ENCODE measurements at regions not wholly inside any gene's neighbourhood (a gene's known extent, or its start where the extent isn't known, plus 50 kb on each side); places are given as distances from the start of the nearest gene placed in this dataset.
"Not testable (repeated sequence)": the region's sequence is repeated elsewhere in the genome, so short reads cannot be mapped to it uniquely, and the experiment has no call there.

DNA sequence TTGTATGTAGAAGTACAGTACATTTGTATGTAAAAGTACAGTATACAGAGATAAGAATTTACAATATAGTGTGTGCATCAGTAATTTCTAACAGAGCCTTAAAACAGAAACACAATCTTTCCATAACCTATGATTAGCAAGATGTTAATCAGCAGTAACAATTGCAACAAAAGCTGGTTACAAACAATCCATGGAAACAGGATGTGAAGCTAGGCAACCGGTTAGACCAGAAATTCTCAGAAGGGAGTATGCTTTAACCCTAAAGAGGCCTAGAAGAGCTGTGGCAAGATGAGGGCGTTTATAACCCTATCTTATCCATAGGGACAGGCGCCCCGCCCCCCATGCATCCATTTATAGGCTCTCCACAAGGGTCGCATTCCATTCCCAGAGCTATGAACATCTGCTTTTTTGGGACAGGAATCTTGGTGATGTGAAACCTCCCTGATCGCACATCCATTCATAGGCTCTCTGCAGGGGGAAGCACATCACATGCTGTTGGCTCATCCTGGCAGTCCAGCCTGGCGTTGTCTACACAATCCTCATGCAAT lies 180.3 kb downstream of the PDGFRA start:
- DNase-seq, result not testable (repeated sequence)

- DNase-seq, result no peak
Observed at GRCh38 chr4:54414545-54414944, 185.5 kb downstream of the PDGFRA start.

DNA sequence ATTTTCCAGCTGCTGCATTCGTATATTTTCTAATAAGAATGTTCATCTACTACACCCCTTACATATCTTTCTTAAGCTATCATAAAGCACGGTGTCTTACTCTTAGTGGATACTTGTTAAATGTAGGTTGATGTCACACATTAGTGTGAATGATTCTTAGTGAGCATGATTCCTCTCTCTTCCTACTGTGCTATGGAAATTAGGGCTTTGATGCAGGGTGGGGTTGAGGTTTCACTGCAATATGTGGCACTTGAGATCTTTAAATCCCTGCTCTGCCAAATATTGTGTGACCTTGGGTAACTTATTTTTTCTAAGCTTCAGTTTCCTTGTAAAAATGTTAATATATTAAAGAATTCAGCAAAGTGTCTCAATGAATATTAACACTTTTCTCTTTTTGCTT lies 188.4 kb downstream of the PDGFRA start:
- no peak for DNase-seq

- DNase-seq, result no peak
Observed at GRCh38 chr4:54418468-54418867, 189.4 kb downstream of the PDGFRA start.

GRCh38 chr4:54423066-54423465 lies 194.0 kb downstream of the PDGFRA start:
- DNase-seq, result no peak

DNA sequence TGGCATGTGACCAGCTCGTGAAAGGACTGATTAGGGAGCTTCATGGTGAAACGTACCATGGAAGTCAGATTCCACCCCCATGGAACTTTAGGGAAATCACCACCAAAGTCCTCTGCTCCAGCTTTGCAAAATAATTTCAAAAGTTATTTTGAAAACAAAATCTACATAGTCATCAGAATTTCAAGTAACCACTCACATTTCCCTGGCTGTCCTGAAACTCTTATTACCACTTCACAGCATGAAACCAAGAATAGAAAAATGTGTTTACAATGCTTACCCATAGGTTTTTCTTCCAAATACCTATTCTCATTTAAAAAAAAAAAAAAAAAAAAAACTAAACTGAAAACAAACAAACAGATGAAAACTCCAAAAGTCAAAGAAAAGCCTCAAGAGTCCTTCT lies 198.7 kb downstream of the PDGFRA start:
- no peak for DNase-seq

DNA sequence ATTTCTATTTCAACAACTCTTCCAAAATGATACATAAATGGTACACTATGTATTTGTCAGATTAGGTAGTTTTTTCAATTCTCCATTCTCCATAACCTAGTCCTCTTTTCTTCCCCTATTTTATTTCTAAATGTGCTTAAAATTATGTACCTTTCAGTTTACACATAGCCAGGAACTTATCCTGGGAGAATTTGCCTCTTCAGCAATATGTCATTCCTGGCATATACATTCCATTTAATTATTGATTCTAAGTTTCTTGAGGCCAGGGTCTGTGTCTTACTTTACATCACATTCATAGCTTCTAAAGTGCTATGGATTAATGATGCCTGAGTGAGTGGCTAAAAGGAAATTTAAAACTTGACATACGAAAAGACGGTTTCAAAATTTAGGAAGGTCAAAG lies 199.8 kb downstream of the PDGFRA start:
- no peak for DNase-seq

GRCh38 chr4:54433686-54434085 lies 204.6 kb downstream of the PDGFRA start:
- DNase-seq, result no peak

- DNase-seq, result peak; percentile 33
Observed at GRCh38 chr4:54439831-54440243, 210.7 kb downstream of the PDGFRA start.

DNA sequence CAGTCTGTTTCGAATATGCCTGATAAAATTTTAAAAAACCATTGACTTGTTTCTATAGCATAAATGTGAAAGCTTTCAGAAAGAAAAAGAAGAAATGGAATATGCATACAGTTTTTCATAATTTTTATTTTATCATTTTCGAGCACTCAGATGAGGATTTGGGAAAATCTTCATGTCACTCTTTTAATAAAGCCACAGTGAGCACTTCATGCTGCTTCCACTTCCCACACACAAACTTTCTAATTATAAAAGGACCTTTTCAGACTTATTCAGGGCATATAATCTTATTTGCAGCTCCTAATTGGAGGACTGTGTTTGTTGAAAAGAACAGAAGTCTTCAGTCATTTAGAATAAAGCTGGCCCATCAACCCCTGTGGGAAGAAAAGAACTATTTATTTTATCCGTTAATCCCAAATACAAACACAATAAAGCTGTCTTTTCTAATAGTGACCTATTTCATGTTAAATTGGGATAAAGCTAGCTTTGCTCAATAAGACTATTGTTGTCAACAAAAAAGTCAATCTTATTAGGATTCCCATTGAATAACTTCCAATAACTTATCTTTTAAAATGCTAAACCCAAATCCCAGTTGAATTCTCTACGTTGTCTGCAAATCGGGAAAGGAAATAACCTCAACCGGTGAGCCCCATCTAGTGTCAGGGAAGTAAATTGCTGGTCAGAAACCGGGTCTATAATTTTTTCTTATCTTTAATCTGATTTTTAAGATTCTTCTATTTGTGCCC lies 211.5 kb downstream of the PDGFRA start:
- DNase-seq, result no peak

DNA sequence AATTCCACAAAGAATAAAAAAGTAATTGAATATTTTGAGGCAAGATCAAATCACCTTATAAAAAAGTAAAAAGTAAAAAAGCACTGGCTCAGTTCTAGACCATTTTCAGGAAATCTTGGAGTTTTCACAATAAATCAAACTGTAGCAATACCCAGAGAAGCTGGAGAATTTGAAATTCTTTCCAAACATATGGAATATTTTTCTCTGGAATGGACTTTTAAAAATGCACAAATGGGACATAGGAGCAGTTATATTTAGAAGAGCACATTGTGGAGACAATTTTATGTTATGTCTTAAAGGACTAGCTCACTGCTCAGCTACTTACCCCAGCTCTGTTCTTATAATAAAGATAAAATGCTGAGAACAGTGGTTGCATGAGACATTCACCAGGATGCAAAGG lies 211.9 kb upstream of the KIT start:
- DNase-seq, result no peak

GRCh38 chr4:54446581-54446980 lies 211.2 kb upstream of the KIT start:
- DNase-seq, result no peak

GRCh38 chr4:54447304-54447703 lies 210.5 kb upstream of the KIT start:
- no peak for DNase-seq

DNA sequence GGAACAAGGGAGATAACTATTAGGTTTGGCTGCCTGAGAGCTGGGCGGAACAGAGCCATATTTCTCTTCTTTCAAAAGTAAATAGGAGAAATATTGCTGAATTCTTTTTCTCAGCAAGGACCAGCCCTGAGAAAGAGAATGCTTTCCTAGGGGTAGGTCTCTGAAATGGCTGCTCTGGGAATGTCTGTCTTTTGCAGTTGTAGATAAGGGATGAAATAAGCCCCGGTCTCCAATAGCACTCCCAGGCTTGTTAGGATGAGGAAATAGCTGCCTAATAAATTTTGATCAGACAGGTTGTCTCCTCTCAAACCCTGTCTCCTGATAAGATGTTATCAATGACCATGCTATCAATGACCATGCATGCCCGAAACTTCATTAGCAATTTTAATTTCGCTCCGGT lies 207.8 kb upstream of the KIT start:
- DNase-seq, result no peak

DNA sequence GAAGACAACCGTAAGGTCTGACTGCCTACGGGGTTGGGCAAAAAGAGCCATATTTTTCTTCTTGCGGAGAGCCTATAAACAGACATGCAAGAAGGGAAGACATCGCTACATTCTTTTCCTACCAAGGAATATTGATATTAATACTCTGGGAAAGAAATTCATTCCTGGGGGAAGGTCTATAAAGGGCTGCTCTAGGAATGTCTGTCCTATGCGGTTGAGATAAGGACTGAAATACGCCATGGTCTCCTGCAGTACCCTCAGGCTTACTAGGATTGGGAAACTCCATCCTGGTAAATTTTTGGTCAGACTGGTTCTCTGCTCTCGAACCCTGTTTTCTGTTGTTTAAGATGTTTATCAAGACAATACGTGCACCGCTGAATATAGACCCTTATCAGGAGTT lies 190.8 kb upstream of the KIT start:
- DNase-seq, result not testable (repeated sequence)

GRCh38 chr4:54473077-54473545 lies 184.6 kb upstream of the KIT start:
- no peak for DNase-seq

GRCh38 chr4:54473798-54474197 lies 184.0 kb upstream of the KIT start:
- DNase-seq, result no peak

DNA sequence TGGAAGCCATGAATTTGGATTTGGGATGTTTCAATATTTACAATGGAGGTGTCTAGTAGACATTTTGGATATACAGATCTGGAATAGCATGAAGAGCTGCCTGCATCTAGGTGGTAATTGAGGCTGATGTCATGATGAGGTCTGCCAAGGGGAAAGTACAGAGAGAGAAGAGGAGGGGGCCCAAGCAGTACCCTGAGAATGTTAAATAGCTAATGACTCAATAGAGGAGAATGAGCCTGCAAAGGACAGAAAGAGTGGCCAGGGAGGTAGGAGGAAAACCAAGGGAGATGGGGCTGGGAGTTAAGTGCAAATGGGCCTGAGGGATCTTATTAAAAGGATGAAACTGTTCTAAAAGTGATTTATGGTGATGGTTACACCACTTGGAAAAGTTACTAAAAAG lies 182.2 kb upstream of the KIT start:
- no peak for DNase-seq

DNA sequence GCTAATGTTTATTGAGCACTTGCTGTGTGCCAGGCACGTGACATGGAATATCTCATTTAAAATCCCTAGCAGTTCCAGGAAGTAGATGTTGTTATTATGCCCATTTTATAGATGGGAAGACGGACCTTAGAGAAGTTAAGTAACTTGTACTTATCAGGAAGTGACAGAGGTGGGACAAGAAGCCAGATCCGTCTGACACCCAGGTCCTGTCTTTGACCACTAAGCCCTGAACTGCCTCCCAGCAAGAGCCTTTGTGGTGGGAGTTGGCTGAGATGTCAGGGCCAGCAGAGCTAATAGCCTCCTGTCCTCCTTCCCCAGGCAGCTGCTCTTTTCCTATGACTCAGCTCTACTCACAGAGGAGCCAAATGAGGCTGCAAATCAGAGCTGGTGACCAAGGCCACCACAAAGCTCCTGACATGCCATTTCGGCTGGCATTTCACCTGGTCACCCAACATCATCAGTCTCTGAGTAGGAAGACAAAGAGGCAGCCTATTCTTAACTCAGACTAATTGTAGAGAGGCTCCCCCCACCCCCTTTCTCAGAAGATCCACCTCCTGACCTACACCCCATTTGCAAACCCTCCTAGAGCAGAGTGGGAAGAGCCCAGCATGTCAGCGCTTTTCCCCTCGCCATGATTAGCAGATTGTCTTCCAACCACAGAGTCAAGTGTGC lies 175.1 kb upstream of the KIT start:
- DNase-seq, result no peak

GRCh38 chr4:54484383-54484782 lies 173.4 kb upstream of the KIT start:
- no peak for DNase-seq

DNA sequence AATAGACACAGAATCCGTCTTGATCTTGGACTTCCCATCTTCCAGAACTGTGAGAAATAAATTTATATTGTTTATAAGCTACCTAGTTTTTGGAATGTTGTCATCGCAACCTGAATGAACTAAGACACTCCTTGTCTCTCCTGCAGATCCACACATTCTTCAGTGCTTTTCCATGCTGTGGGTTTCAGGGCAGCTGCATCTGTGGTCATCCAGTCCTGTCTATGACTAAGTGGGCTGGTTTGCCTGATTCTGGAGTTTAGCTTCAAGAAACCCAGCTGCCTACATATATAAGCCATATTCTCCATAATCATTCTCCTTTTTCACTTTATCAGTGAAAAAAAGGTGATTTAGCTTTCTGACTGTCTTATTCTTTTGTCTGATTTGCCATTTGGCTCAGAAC lies 170.3 kb upstream of the KIT start:
- no peak for DNase-seq

DNA sequence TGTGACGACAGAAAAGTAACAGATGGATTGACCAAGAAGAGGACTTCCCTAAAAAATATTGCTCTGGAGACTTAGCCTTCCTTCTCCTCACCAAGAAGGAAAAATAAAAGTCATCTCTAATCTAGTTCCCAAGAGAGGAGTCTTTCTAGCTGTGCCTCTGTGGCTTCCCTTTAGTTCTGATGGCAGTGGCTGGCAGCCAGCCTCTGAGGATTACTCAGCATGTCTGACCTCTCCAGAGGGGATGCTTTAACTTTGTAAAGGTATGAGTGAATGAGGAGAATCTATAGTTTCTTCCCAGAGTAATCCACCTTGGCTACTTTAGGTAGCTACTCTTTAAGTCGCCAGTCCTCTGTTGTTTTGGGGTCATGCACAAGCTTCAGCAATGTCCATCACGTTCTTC lies 163.9 kb upstream of the KIT start:
- no peak for DNase-seq

DNA sequence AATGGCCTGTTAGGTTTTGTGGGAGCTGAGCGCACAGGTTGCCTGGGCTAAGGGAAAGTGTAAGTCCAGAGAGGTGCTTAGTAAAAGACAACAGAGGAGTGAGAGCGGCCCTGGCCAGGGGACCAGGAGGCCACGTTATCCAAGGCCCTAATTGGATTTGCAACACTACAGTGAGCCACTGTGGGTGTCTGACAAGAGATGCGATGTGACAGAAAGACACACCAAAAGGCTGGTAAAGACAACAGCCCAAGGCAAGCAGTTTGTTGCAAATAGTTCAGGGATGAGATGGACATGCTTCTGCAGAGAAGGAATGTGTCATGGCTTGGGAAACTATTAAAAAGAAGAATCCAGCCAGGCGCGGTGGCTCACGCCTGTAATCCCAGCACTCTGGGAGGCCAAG lies 162.7 kb upstream of the KIT start:
- no peak for DNase-seq

DNA sequence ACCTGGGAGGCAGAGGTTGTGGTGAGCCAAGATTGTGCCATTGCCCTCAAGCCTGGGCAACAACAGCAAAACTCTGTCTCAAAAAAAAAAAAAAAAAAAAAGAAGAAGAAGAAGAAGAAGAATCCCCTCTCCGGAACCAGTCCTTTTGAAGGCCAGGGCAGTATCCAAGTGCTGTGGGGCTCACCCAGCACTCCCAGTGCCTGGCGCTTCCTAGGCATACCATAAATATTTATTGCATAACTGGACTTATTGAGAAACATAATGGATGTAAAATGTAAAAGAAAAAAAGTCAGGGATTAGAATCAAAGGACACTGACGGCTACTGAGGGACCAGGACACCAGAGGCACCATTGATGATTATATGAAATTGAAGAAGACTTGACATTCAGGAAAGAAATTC lies 162.1 kb upstream of the KIT start:
- DNase-seq, result no peak
